ENCODE measurements at regions not wholly inside any gene's neighbourhood (a gene's known extent, or its start where the extent isn't known, plus 50 kb on each side); places are given as distances from the start of the nearest gene placed in this dataset.

- DNase-seq (ENCODE audit: low read depth): no peak
- TF ChIP-seq CTCF (IDR thresholded peaks at IDR 0.05; ENCODE audit: insufficient read depth, low read depth, low read length, missing control alignments): no peak
These were observed 183.5 kb upstream of the RBPJ start for GRCh38 chr4:26137288-26137687.

DNA sequence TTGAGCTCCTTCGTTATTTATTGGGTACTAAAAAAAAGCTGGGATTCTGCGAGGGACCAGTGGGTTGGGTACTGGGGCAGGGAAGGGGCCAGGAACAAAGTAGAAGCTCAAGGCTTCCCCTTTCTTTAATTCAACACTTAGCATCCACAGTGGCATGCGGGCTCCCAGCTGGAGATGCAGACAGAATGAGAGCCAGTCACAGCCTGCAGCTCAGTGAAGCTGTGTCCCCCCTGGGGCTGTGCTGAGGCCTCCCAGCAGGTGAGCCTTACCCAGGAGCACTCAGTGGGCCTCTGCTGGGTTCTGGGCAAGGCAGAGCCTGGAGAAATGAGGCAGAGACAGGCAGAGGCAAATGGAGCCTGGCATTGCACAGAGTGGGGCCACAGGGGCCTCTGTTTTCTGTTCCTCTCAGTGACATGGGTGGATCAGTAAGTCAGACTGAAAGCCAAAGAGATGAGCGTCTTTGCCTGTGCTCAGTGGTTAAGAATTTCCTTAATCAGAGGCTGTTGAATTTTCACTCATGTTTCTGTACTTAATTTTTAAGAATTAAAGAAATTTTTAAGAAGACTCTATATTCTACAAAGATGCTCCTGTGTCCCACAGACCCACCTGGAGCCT lies 181.4 kb upstream of the RBPJ start:
- H3K4me3 ChIP-seq (ENCODE audit: low read length): no peak overlapping the region
- TF ChIP-seq CTCF (IDR thresholded peaks at IDR 0.05; ENCODE audit: insufficient read depth, low read depth, low read length, missing control alignments): no peak
- no peak for DNase-seq (ENCODE audit: low read depth)

More at GRCh38 chr4:26137288-26137687, 183.5 kb upstream of the RBPJ start:
- no peak overlapping the region for H3K4me3 ChIP-seq (ENCODE audit: low read length)

- DNase-seq (ENCODE audit: low read depth): no peak
- TF ChIP-seq CTCF (IDR thresholded peaks at IDR 0.05; ENCODE audit: insufficient read depth, low read depth, low read length, missing control alignments): no peak
- H3K4me3 ChIP-seq (ENCODE audit: low read length): no peak overlapping the region
These were observed 180.5 kb upstream of the RBPJ start for GRCh38 chr4:26140150-26140898.

DNA sequence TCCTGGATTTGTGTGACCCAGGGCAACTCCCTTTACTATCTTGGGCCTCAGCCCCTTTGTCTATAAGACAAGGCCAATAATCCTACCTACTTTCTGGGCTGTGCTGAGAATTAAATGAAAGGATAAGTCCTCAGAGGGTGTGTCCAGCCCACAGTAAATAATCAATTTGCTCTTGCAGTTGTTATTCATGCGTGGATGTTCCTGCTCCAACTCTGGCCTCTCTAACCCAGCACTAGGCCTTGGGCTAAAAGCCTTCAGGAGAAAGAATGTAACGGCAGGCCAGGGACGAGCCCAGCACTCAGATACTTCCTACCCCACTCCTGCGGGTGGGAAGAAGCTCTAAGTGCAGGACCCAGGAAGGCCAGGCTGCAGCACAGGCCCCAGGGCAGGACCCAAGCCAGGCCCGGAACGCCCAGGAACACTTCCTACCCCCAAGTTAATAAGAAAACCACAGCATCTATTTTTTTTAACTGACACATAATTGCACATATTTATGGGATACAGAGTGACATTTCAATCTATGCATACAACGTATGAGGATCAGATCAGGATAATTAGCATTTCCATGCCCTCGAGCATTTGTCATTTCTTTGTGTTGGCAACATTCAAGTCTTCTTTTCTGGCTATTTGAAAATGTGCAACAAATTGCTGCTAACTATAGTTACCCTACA lies 179.6 kb upstream of the RBPJ start:
- H3K4me3 ChIP-seq (ENCODE audit: low read length): no peak overlapping the region
- TF ChIP-seq CTCF (IDR thresholded peaks at IDR 0.05; ENCODE audit: insufficient read depth, low read depth, low read length, missing control alignments): no peak
- no peak for DNase-seq (ENCODE audit: low read depth)

GRCh38 chr4:26141911-26142638 lies 178.7 kb upstream of the RBPJ start:
- no peak for TF ChIP-seq CTCF (IDR thresholded peaks at IDR 0.05; ENCODE audit: insufficient read depth, low read depth, low read length, missing control alignments)
- H3K4me3 ChIP-seq (ENCODE audit: low read length): no peak overlapping the region
- DNase-seq (ENCODE audit: low read depth): no peak

DNA sequence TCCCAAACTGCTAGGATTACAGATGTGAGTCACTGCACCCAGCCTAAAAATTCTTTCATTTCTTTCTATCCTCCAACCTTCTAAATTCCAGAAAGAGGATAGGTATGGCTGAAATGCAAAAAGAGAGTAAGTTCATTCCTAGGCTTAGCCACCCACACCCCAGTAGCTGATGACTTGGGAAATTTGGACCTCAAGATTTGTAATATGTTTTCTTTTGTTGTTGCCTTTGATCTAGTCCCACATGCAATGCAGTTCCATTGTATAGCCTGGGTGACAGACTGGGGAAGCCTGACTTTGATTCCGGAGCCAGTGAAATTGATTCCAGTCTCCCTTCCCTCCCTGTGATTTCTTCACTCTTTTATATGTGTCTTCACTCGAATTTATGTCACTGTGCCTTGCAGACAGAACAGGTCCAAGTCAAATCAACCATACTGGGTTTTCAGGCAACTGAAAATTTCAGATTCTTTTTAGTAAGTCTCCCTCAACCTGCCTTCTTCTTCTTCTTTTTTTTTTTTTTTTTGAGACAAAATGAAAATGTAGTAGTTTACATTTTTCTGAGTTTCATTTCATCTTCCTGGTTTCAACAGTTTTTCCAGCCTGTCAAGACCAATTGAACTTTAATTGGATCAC lies 176.2 kb upstream of the RBPJ start:
- no peak for TF ChIP-seq CTCF (IDR thresholded peaks at IDR 0.05; ENCODE audit: insufficient read depth, low read depth, low read length, missing control alignments)
- no peak for DNase-seq (ENCODE audit: low read depth)
- H3K4me3 ChIP-seq (ENCODE audit: low read length): no peak overlapping the region
